C4-2B (cell line): ENCODE measurements at regions not wholly inside any gene's neighbourhood (a gene's known extent, or its start where the extent isn't known, plus 50 kb on each side); places are given as distances from the start of the nearest gene placed in this dataset.

ENCODE experiments used
- CTCF ChIP-seq: fragments of 450-650 bp; conservative IDR thresholded peaks from 2 replicates; pipeline ENCODE4 v1.5.1; 2017; ENCODE audit warnings: mild to moderate bottlenecking
- ZFX ChIP-seq: fragments of 450-650 bp; IDR thresholded peaks from 2 replicates; pipeline ENCODE4 v1.6.1; 2017

DNA sequence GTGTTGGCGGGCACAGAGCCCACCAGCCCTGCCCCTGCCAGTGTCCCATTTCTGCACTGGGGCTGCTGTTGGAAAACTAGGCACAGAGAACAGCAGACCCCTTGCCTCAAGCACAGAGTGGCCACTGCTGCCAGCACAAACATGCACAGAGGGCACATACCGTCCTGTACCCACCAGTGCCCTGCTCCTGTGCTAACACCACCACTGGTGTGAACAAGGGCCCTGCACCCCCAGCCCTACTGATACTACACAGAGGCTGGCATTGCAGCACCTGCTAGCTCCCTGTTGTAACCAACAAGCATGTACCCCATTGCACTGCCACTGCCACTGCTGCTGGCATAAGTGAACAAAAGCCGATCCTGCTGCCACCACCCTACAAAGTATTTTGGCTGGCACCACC is 348.0 kb upstream of the MPDZ start:
- TF ChIP-seq CTCF (no peak), ZFX (no peak)
